GM18951 (cell line): ENCODE measurements at regions not wholly inside any gene's neighbourhood (a gene's known extent, or its start where the extent isn't known, plus 50 kb on each side); places are given as distances from the start of the nearest gene placed in this dataset.

Experiments used
- POLR2A ChIP-seq: IDR thresholded peaks from 4 replicates; pipeline ENCODE4 v1.6.1; 2011; ENCODE audit warnings: mild to moderate bottlenecking; ENCODE audit not compliant: insufficient read length, insufficient read depth; ENCODE audit errors: extremely low read depth
- in situ Hi-C: fragments of 300-500 bp; cut with MboI; formaldehyde crosslinking; loops from one replicate; pipeline ENCODE4 v1.12.0; 2022; ENCODE audit warnings: low sequenced_read_pairs, mixed read lengths, inconsistent platforms; ENCODE audit not compliant: unreplicated experiment

- TF ChIP-seq POLR2A, result no peak
- in situ Hi-C loops, result no loop called here
Measured at GRCh38 chr10:3224241-3224640, 51.7 kb upstream of the PITRM1 start.

- no peak for TF ChIP-seq POLR2A
- in situ Hi-C loops, result no loop called here
Measured at GRCh38 chr10:3222626-3223025, 50.0 kb upstream of the PITRM1 start.
